Activated CD4-positive, CD25-positive, alpha-beta regulatory T cell (primary cell): ENCODE measurements at regions not wholly inside any gene's neighbourhood (a gene's known extent, or its start where the extent isn't known, plus 50 kb on each side); places are given as distances from the start of the nearest gene placed in this dataset.
A peak's percentile ranks its signal among the peaks of the same experiment; 100 is the strongest.

Experiments
- DNase-seq, 4 experiments: peaks; one replicate each; lab custom pipeline; 2025; lab: John Stamatoyannopoulos, UW

GRCh38 chr10:28250782-28251181 lies 52.1 kb downstream of the MPP7 start:
- no peak for DNase-seq

- no peak for DNase-seq
Measured at GRCh38 chr10:28250358-28250757, 52.5 kb downstream of the MPP7 start.

DNA sequence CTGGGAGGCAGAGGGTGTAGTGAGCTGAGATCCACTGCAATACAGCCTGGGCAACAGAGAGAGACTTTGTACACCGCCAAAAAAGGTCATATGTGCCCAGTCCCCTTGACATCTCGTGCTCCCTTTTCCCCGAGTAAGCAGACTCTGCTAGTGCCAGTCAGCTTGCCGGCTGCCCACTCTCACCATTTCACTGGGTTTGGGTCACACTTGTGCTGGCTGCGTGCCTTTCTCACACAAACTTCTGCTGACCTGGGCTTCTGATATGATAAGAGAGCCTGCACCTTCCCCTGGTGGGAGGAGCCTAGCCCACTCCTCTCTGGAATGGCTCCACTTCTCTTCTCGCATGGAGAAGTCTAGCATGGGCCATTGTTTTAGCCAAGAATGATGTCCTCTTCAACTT lies 53.4 kb downstream of the MPP7 start:
- DNase-seq = no peak

DNA sequence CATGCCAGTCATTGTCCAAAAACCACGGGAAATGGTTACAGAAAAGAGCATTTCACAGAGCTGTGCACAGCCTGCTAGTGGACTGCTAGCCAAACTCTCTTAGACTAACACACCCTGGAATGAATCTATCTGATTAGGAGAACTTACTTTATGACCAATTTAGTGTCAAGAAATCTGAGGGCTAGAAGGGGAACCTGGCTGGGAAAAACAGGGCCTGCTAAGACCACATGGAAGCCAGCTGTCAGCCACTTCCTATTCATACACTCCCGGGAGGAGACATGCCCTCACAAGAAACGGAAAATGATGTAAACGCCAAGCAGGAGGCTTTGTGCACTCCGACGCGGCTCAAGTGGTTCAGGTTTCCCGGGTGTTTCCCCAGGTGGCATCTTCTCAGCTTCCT lies 54.8 kb downstream of the MPP7 start:
- DNase-seq = no peak

- no peak for DNase-seq
Measured at GRCh38 chr10:28246023-28246422, 56.8 kb downstream of the MPP7 start.

DNA sequence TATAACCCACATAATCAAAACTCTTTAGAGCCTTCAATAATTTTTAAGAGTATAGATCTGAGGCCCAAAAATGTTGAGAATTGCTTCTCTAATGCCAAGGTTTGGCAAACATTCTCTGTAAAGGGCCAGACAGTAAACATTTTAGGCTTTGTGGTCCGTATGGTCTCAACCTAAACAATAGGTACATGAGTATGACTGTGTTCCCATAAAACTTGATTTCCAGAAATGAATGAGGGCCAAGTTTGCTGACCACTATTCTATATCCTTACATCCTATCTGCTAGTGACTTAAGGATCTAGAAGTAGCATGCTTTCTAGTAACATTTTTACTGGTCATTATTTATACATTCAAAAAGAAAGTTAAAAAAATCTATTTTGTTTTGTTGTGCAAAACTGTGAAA lies 58.9 kb downstream of the MPP7 start:
- no peak for DNase-seq

- DNase-seq = no peak
Measured at GRCh38 chr10:28242555-28243204, 60.2 kb downstream of the MPP7 start.

DNA sequence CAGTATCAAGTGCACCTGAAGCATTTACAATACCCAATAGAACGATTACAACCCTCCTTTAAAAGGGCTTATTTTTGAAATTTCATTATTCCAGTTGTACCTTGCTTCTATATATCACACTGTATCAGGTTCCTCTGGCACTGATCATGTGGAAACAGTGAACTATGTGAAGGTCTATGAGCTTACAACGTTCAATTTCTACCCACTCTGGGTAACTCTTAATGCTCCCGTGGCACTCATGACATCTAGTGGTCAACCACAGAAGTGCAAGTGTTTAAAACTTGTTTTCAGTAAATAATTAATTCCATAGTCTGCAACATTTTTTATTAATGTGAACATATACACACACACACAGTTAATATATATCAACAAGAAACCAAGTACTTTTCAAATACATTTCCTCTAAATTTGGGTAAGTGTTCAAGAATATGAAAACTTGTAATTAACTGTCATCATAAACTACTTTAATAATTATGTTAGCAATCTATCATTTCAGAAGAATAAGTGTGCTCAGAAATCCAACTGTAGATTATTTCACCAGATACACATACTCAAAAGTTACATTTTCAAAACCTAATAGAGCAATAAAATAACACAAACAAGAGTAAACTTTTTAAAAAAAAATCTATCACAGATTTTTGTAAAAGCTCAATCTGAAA lies 61.0 kb downstream of the MPP7 start:
- DNase-seq = peak in 1 of 4 experiments; percentile 2

- DNase-seq = no peak
Measured at GRCh38 chr10:28240400-28240799, 62.5 kb downstream of the MPP7 start.

DNA sequence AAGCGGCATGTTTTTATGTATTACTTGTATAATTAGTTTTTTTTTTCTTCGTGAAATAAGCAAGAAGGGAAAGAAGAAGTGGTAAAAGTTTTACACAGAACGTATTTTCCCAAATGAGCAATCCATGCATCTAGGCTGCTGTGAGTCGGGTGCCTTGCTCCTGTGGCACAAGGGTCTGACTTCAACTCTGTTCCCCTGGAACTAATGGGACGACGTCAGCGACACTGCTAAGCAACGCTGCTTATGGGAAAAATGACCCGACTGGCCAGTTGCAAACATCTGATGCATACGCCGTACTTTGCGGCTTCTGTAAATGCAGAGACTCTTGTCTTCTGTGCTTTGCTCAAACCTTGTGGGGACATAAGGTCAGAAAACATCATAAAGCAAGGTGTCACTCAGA lies 66.3 kb downstream of the MPP7 start:
- DNase-seq = no peak

DNA sequence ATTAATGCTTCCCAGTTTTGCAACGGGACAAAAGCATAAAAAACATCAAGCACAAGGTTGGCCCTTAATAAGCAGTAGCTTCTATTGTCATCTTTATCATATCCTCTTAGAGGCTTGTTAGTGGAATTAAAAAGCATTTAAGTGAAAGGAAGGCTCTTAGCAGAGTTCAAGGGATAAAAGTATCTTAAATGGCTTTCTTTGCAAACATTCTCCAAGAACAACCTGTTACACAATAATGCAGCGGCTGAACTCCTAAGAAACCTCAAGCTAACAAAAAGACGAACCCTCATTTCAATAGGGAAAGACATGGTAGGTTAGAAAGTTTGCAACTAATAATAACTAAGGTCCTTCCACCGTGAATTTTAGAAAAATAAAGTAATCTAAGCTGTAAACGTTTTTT lies 82.1 kb downstream of the MPP7 start:
- DNase-seq = no peak

DNA sequence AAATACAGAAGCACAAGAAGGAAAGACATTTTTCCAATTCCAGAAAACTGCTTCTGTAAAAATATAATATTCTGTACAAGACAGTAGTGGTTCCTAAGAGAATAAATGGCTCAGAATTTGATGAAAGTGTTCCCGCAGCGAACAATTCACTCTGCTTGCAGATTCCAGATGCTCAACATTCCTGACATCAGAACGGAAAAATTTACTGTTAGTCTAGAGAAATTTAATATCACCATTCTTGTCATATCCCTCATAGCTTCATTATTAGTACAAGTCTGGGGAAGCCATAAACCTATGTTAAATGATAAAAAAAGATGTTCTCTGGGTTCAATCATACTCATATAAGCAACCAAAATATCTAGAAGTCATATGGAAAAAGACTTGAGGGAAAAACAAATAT lies 83.6 kb downstream of the MPP7 start:
- no peak for DNase-seq

DNA sequence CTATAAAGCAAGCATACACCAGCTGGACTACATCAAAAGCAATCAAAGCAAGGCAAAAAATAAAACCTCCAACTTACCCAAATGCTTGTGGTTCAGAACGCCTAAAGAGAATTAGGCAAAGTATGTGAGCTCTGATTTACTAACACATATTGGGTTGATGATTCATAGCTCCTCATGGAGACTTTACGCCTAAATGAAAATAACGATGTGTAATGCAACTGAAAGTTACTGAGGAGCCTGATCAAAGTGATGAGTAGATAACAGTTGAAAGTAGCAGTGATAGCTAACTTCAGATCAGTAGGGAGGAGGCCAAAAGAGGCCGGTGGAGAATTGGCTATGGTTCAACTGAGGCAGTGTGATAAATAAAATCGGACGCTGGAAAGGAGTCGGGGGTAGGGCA lies 85.0 kb downstream of the MPP7 start:
- DNase-seq = no peak

DNA sequence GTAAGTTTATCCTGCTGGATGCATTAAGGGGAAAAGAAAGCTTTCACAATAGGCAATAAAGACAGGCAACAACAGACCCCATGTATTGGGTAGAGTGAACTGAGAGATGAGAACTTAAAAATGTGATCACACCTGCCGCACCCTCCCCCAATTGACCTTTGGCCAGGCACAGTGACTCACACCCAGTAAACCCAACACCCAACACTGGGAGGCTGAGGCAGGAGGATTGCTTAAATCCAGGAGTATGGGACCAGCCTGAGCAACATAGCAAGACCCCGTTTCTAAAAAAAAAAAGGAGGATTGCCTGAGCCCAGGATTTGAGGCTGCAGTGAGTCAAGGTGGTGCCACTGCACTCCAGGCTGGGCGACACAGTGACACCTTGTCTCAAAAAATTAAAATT lies 86.9 kb downstream of the MPP7 start:
- DNase-seq = no peak

- no peak for DNase-seq
Measured at GRCh38 chr10:28214219-28214618, 88.6 kb downstream of the MPP7 start.

DNA sequence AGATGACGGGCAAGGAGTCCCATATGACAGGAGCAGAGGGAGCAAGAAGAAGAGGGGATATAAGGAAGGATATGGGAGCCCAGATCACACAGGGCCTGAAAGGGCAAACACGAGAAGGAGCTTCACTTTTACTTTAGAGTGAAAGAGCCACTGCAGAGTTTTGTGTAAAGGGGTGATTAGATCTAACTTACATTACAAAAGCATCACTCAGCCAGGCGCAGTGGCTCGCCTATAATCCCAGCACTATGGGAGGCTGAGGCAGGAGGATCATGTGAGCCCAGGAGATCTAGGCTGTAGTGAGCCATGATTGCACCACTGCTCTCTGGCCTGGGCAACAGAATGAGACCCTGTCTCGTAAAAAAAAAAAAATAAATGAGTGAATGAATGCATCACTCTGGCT lies 91.1 kb downstream of the MPP7 start:
- no peak for DNase-seq

- no peak for DNase-seq
Measured at GRCh38 chr10:28207799-28208198, 95.1 kb downstream of the MPP7 start.

- DNase-seq = no peak
Measured at GRCh38 chr10:28202941-28203352, 99.9 kb downstream of the MPP7 start.

DNA sequence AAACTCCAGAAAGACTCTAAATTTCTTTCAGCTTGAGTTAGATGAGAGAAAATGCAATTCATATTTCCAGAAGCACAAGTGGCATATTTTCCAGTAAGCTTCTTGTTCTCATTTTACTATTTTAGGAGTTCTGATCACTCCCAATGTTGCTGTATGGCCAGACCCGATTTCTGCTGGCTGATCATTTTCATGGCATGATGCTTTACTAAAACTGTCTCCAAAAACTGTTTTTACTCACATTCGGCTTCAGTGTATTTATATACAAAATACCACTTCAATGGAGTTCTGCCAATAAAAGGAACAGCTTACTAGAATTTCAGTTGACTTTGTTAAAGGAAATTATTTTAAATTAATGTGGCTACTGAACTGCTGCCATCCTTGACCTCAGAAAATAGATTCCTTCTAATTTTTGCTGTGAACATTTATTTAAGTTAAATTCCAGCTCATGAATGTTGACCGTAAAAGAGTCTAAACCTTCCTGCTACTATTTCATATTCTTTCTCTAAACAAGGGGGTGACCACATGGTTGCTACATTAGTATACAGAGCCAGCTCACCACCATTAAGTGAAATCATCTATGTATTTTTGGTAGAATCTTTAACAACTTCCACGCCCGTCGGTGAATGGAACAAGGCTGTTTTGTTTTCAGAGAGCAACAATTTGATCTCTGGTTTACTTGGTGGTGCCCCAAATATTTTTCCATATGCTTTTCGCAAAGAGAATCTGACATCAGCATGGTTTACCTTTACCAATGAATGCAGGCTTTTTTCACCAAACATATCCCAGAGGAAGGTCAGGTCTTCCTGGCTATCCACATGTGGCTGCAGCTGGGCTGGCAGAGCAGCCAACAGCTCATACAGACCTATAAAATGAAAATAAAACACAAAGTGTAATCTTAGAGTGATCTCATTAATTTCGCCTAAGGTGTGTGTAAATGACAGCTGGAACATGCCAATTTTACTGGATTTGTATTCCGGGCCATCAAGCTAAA lies 101.2 kb downstream of the MPP7 start:
- no peak for DNase-seq

DNA sequence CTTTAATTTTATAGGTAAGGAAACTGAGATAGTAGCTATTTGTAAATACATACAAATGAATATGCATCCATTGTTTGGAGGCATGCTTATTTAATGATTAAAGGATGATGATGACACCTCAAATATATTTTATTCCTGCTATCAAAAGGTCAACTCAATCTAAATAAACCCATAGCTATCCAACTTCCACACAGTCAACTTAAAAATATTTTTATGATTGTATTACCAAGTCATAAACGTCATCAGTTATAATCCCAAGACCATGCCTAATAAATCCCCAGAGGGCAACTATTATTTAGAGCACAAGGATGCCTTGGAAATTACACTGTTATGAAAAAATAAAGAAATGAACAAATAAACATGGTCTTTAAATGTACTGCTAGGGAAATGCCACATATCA lies 102.1 kb downstream of the MPP7 start:
- DNase-seq = no peak

- no peak for DNase-seq
Measured at GRCh38 chr10:28199941-28200340, 102.9 kb downstream of the MPP7 start.

DNA sequence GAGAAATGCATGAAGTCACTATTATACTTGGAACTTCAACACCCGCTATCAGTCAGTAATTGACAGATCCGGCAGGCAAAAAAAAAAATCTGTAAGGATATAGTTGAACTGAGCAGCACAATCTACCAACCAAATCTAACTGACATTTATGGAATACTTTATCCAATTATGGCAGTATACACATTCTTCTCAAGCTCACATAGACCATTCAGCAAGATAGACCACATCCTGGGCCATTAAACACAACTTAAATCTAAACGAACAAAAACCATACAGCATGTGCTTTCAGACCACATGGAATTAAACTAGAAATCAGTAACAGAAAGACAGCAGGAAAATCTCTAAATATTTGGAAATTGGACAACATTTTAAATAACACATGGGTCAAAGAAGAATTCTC lies 112.7 kb downstream of the MPP7 start:
- DNase-seq = no peak

DNA sequence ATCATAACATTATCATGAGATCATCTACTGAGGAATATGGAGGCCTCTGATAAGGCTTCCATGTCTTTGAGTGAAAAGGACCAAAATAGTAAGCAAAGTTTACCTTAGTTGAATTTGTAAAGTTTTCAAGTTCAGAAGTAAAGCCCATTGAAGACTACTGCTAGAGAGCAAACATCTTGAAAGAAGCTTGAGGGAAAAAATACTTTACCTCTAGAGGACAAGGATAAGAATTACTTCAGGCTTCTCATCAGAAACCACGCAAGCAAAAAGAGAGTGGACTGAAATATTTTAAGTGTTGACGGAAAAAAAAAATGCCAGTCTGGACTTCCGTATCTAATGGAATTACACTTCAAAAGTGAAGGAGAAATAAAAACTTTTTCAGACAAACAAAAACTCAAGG lies 114.3 kb downstream of the MPP7 start:
- no peak for DNase-seq
